Vagina (tissue), 2 donors: ENCODE measurements at regions not wholly inside any gene's neighbourhood (a gene's known extent, or its start where the extent isn't known, plus 50 kb on each side); places are given as distances from the start of the nearest gene placed in this dataset.

Experiments
- CTCF ChIP-seq, 3 experiments: fragments of 450-650 bp in 2 of 3; fragments of 200-600 bp in 1 of 3; sonication (generic) in 1 of 3; IDR thresholded peaks; one replicate each; pipeline ENCODE4 v1.5.1; 2017 to 2019; ENCODE audit warnings: antibody characterized with exemption in 3 of 3, mild to moderate bottlenecking in 2 of 3, moderate library complexity in 2 of 3
- POLR2A ChIP-seq, 2 donors: fragments of 450-650 bp; IDR thresholded peaks; one replicate each; pipeline ENCODE4 v1.6.1; 2017; ENCODE audit warnings: antibody characterized with exemption in 2 of 2, mild to moderate bottlenecking in 2 of 2, moderate library complexity in 2 of 2
- POLR2AphosphoS5 ChIP-seq, 2 donors: sonication (generic); formaldehyde crosslinking; IDR thresholded peaks; one replicate each; pipeline ENCODE4 v1.9.0; 2017; ENCODE audit warnings: antibody characterized with exemption in 2 of 2, mild to moderate bottlenecking in 2 of 2, low read depth in 1 of 2; ENCODE audit not compliant: insufficient read depth in 1 of 2

GRCh38 chr13:37361608-37362007 is 237.0 kb downstream of the POSTN start:
- TF ChIP-seq CTCF (IDR thresholded peaks at IDR 0.05), result no peak
- TF ChIP-seq POLR2AphosphoS5 (IDR thresholded peaks at IDR 0.05; ENCODE audit: insufficient read depth in 1 of 2, low read depth in 1 of 2), result no peak
- no peak for TF ChIP-seq POLR2A (IDR thresholded peaks at IDR 0.05)
